Activated naive CD8-positive, alpha-beta T cell treated with anti-CD3 and anti-CD28 coated beads for 36 hours (primary cell): ENCODE measurements at regions not wholly inside any gene's neighbourhood (a gene's known extent, or its start where the extent isn't known, plus 50 kb on each side); places are given as distances from the start of the nearest gene placed in this dataset.

ENCODE experiments used
- DNase-seq: peaks from one replicate; pipeline ENCODE4 v3.0.0; 2021
- H3K27ac Mint-ChIP-seq: one replicate; pipeline ENCODE4 v1.8.0; 2022; ENCODE audit warnings: mild to moderate bottlenecking, moderate library complexity, mixed read lengths
- H3K27me3 Mint-ChIP-seq: one replicate; pipeline ENCODE4 v1.8.0; 2022; ENCODE audit warnings: mild to moderate bottlenecking, mixed read lengths
- H3K36me3 Mint-ChIP-seq: one replicate; pipeline ENCODE4 v1.8.0; 2021; ENCODE audit warnings: mild to moderate bottlenecking, mixed read lengths
- H3K4me1 Mint-ChIP-seq: one replicate; pipeline ENCODE4 v1.8.0; 2021; ENCODE audit warnings: mixed read lengths
- H3K4me3 Mint-ChIP-seq: one replicate; pipeline ENCODE4 v1.8.0; 2022; ENCODE audit warnings: mild to moderate bottlenecking, moderate library complexity, mixed read lengths
- H3K9me3 Mint-ChIP-seq: one replicate; pipeline ENCODE4 v1.8.0; 2022; ENCODE audit warnings: mixed read lengths

DNA sequence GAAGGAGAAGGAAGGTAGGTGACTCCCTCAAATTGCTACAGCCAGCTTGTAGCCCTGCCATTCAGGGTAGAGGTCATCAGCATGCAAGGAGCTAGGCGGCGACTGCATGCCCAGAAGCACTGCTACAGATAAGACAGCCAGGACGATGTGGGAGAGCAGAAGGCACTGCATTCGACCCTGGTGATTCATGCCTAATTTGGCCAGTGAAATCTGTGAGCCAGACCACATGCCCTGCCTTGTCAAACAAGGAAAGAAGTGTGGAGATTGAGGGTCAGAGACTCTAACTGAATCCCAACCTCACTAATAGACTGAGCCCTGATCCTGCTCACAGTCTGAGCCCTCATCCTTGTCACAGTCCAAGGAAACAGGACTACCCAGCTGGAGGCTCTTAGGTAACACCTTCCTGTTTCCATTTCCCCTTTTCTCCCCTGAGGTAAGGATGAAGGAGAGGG is 86.6 kb downstream of the LINGO1 start:
- Mint-ChIP-seq H3K4me3 (no peak overlapping the region), H3K27me3 (peaks cover 7% of the 10 kb centered on the region), H3K36me3 (no peaks in the 10 kb centered on the region), H3K27ac (no peak overlapping the region), H3K9me3 (no peaks in the 10 kb centered on the region), H3K4me1 (peaks cover 3% of the 10 kb centered on the region)
- no peak for DNase-seq

DNA sequence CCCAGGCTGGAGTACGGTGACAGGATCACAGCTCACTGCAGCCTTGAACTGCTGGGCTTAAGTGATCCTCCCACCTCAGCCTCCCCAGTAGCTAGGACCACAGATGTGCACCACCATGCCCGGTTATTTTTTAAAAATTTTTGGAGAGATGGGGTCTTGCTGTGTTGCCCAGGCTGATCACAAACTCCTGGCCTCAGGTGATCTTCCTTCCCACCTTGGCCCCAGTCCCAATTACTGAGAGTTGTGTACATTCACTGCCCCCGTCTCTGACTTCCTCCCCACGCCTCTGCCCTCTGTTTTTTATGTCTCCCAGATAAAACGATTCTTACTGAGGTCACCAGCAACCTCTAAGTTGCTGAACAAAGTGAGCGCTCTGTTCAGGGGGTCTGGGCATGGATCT is 87.7 kb downstream of the LINGO1 start:
- Mint-ChIP-seq H3K4me3 (no peak overlapping the region), H3K36me3 (no peaks in the 10 kb centered on the region), H3K4me1 (peaks cover 3% of the 10 kb centered on the region), H3K27ac (no peak overlapping the region), H3K27me3 (peaks cover 7% of the 10 kb centered on the region), H3K9me3 (no peaks in the 10 kb centered on the region)
- DNase-seq, result no peak

DNA sequence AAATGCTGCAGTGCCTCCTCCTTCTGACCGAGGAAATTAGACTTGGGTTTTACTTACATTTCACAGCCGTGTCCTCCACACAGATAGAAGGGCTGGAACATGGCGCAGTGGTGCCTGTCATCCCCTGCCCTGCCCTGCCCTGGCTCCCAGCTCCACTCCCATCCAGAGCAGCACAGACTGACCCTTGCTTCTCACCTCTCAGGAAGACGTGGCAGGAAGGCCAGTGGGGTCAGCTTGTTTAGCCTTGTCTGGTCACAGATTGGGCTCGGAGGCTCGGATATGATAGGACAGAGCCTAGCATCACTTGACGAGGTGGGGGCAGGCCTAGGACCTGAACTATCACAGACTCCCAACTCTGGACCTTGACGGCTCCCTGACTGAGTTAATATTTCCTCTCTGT is 88.5 kb downstream of the LINGO1 start:
- Mint-ChIP-seq H3K4me1 (peaks cover 3% of the 10 kb centered on the region), H3K4me3 (no peak overlapping the region), H3K27me3 (peaks cover 7% of the 10 kb centered on the region), H3K36me3 (no peaks in the 10 kb centered on the region), H3K27ac (no peak overlapping the region), H3K9me3 (no peaks in the 10 kb centered on the region)
- no peak for DNase-seq

DNA sequence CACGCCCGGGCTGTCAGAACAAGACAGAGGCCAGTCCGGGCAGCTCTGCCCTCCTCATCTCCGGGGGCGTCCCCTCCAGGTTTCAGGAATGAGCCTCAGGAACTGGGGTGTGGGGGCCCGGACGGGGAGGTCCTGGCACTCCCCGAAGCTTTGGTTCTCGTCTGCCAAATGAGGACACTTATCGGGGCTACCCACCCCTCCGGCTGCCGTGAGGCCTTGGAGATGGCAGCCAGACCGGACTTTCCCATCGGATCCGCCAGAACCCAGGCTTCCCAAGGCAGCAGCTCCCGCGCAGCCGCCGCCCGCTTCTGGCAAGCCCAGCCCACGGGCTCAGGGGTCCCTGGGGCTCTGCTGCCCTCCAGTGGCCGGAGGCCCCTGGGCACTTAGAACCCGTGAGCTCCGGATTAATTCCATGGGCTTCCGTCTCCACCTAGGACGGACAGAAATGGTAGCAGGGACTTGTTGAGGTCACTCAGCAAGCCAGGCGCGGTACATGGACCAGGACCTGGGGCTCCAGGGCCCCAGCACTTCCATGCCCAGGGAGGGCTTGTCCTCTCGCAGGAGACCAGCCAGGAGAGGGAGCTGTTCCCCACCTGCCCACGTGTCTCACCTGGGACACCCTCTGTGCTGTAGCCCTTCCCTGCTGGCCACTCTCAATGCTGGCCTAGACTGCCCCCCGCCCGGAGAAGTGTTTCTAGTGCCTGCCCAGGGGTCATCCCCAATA is 89.4 kb downstream of the LINGO1 start:
- H3K4me1 Mint-ChIP-seq, result peaks cover 3% of the 10 kb centered on the region
- no peaks in the 10 kb centered on the region for H3K9me3 Mint-ChIP-seq
- peaks cover 7% of the 10 kb centered on the region for H3K27me3 Mint-ChIP-seq
- H3K4me3 Mint-ChIP-seq, result peak overlapping the region; percentile 76
- no peaks in the 10 kb centered on the region for H3K36me3 Mint-ChIP-seq
- no peak overlapping the region for H3K27ac Mint-ChIP-seq
- peak; percentile 82 for DNase-seq

DNA sequence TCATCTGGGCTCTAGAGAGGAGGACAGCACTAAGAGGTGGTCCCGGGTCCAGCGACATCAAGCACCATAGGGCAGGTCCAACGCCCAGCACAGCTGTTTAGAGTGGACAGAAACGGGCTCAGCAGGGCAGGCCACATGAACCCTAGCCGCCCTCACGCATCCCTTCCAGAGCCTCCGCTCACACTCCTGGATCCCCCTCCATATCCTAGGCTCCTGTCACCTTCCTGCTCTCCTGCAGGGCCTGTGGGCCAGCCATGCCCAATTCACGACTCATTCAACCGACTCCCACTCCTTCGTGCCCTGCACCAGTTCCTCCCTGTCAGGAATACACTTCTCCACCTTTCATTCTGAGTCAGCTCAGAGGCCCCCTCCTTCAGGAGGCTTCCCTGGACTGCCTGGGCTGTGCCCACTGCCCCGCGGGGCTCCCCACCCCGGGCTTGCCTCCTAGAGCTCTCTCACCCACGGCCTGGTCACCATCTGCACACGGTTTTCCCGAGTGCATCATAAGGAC is 90.2 kb downstream of the LINGO1 start:
- DNase-seq, result no peak
- H3K27me3 Mint-ChIP-seq, result peaks cover 7% of the 10 kb centered on the region
- H3K9me3 Mint-ChIP-seq, result no peaks in the 10 kb centered on the region
- peak overlapping the region; percentile 76 for H3K4me3 Mint-ChIP-seq
- no peak overlapping the region for H3K27ac Mint-ChIP-seq
- H3K36me3 Mint-ChIP-seq, result no peaks in the 10 kb centered on the region
- peaks cover 3% of the 10 kb centered on the region for H3K4me1 Mint-ChIP-seq

DNA sequence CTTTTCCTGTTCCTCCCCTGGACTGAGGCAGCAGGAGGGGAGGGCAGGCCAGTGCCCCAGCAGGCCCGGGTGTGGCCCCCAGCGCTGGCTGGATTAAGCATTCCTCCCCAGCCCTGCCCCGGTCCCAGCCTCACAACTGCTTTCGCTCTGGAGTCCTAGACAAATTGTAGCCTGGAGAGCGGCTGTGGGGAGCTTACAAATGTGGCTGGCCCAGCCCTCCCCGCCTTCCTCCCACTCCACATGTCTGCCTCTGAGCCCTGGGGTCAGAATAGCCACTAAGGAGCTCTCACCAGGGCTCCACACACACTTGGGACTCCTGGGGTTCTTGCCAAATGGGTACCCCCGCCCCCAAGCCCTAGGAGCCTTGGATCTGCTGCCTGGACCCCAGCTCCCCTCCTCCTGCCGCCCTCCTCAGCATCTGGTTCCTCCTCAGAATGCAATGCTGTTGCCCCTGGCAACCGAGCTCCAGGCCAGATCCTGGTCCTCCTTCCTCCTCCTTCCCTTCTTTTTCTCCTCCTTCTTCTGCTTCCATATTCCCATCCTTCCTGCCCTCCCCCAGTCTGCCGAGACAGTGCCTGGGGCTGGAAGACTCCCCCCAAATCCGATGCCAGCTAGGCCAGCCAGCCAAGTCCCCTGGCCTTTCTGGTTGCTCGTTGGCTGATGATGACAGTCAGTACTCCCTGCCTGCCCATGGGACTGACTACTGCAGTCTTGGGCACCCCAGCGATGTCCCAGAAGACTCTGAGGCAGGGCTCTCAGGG is 91.1 kb downstream of the LINGO1 start:
- H3K27ac Mint-ChIP-seq, result no peak overlapping the region
- no peak overlapping the region for H3K4me3 Mint-ChIP-seq
- peaks cover 7% of the 10 kb centered on the region for H3K27me3 Mint-ChIP-seq
- H3K9me3 Mint-ChIP-seq, result no peaks in the 10 kb centered on the region
- DNase-seq, result no peak
- no peaks in the 10 kb centered on the region for H3K36me3 Mint-ChIP-seq
- peaks cover 3% of the 10 kb centered on the region for H3K4me1 Mint-ChIP-seq

DNA sequence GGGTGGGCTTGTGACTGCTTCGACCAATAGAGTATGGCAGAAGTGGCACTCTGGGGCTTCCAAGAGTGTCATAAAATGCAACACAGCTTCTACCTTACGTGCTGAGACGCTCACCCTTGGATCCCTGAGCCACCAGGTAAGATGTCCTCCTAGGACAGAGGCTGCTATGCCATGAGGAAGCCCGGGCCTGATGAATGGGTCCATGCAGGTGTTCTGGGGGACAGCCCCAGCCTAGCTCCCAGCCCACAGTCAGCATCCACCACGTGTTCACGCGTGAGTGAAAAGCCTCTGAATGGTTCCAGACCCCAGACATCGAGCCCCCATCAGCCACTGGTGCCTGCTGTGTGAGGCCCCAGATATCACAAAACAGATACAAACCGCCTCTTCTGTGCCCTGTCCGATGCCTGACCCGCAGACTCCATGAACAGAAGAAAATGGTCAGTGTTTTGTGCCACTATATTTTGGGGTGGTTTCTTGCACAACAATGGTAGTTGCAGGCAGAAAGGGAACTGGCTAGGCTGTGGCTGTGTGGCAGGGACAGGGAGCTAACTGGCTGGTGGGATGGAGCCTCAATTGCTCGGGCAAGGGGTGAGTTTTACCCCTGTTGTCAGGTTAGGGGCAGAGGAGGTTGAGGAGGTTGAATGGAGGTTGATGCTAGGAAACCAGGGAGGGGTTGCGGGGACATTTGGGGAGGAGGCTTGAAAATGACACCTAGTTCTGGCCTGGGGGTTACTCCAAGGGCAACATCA is 92.2 kb downstream of the LINGO1 start:
- Mint-ChIP-seq H3K27ac (no peak overlapping the region), H3K36me3 (no peaks in the 10 kb centered on the region), H3K4me3 (no peak overlapping the region), H3K27me3 (peaks cover 7% of the 10 kb centered on the region), H3K4me1 (peaks cover 3% of the 10 kb centered on the region), H3K9me3 (no peaks in the 10 kb centered on the region)
- no peak for DNase-seq

DNA sequence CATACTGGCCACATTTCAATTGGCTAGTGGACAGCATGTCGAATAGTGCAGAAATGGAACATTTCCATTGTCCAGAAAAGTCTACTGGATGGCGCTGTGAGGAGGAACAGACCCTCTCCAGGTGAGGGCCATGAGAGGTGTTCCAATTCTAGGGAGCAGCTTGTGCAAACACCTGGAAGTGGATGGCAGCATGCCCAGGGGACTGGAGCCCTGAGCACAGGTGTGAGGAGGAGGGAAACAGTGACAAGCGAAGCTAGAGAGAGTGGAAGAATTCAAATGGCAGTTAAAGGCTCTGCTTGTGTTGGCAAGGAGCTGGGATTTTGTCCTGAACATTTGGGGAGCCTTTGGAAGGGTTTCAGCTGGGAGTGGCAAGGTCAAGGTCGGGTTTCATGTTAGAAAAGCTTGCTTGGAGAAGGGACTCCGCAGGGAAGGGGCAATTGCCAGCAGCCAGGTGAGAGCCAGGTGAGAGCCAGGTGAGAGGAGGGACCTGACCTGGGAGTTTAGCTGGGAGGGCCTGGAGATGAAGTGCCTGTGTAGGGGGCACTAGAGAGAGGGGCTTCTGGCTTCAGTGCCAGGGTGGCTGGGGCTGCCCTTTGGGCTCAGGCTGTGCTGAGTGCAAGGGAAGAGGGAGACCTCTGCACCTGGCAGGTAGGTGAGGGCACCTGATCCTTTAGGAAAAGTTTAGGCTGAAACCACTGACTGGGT is 93.8 kb downstream of the LINGO1 start:
- Mint-ChIP-seq H3K4me1 (peaks cover 3% of the 10 kb centered on the region), H3K27me3 (peaks cover 4% of the 10 kb centered on the region), H3K9me3 (no peaks in the 10 kb centered on the region), H3K27ac (no peak overlapping the region), H3K4me3 (no peak overlapping the region), H3K36me3 (no peaks in the 10 kb centered on the region)
- DNase-seq, result no peak

DNA sequence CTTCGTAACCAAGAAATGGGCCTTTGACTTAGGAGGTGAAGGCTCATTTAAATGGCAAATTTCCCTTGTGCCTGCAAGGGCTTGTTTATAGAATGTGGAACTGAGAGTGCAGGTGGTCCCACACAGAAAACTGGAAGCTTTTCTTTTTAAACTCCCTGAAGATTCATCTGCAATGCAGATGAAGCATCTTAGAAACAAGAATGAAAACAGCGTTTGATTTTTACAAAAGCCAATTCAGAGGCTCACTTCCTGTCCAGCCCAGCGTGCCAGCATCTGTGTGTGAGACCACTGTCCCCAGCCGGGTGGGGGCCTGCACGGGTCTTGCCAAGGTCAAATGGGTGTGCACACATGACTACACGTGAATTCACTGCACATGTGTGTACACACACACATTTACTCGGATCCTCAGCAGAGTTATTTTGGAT is 94.7 kb downstream of the LINGO1 start:
- H3K9me3 Mint-ChIP-seq, result no peaks in the 10 kb centered on the region
- H3K27me3 Mint-ChIP-seq, result peaks cover 4% of the 10 kb centered on the region
- no peak overlapping the region for H3K27ac Mint-ChIP-seq
- no peaks in the 10 kb centered on the region for H3K4me1 Mint-ChIP-seq
- no peaks in the 10 kb centered on the region for H3K36me3 Mint-ChIP-seq
- no peak overlapping the region for H3K4me3 Mint-ChIP-seq
- DNase-seq, result no peak

DNA sequence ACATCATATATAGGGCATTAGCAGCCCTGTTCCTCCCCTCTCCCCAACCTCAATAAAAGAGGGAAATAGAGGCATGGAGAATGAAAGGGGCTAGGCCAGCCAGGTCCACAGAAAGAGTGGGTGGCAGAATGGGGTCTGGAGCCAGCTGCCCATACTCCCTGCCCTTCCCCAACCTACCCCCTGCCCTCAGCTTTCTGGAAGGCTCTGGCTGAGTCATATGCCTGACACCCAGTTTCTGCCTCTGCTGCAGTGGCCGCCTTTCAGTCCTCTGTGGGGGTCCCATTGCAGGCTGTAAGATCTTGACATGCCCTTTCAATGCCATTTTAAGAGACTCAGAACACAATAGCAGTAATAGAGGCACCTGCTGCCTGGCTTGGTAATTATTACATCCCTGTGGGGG is 95.7 kb downstream of the LINGO1 start:
- Mint-ChIP-seq H3K36me3 (no peaks in the 10 kb centered on the region), H3K4me1 (no peaks in the 10 kb centered on the region), H3K9me3 (no peaks in the 10 kb centered on the region), H3K27me3 (peaks cover 4% of the 10 kb centered on the region), H3K27ac (no peak overlapping the region), H3K4me3 (no peak overlapping the region)
- DNase-seq, result no peak

DNA sequence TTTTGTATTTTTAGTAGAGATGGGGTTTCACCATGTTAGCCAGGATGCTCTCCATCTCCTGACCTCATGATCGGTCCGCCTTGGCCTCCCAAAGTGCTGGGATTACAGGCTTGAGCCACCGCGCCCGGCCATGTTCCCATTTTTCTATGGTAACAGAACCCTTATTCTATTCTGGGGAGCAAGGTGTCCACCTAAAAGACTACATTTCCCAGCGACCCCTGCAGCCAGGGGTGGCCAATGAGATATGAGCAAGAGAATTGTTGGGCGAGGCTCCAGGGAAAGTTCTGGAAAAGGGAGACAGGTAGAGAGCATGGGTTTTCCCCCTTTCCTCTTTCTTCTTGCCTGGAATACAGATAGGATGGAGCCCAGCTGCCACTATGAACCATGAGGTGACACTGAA is 96.9 kb downstream of the LINGO1 start:
- Mint-ChIP-seq H3K27me3 (peaks cover 4% of the 10 kb centered on the region), H3K9me3 (no peaks in the 10 kb centered on the region), H3K27ac (no peak overlapping the region), H3K4me3 (no peak overlapping the region), H3K4me1 (no peaks in the 10 kb centered on the region), H3K36me3 (no peaks in the 10 kb centered on the region)
- no peak for DNase-seq
